Activated CD4-positive, alpha-beta T cell treated with anti-CD3 and anti-CD28 coated beads for 1 hour (primary cell): ENCODE measurements at regions not wholly inside any gene's neighbourhood (a gene's known extent, or its start where the extent isn't known, plus 50 kb on each side); places are given as distances from the start of the nearest gene placed in this dataset.

Experiments
- DNase-seq: peaks from one replicate; pipeline ENCODE4 v3.0.0-alpha.2; 2020

- no peak for DNase-seq
These were observed 50.8 kb upstream of the NAV2 start for GRCh38 chr11:19661827-19662226.

GRCh38 chr11:19660076-19660475 lies 52.6 kb upstream of the NAV2 start:
- no peak for DNase-seq

GRCh38 chr11:19659529-19659928 lies 53.1 kb upstream of the NAV2 start:
- no peak for DNase-seq

- DNase-seq: no peak
These were observed 54.3 kb upstream of the NAV2 start for GRCh38 chr11:19658344-19658743.

- DNase-seq: no peak
These were observed 56.5 kb upstream of the NAV2 start for GRCh38 chr11:19656140-19656541.

GRCh38 chr11:19652623-19653375 lies 59.8 kb upstream of the NAV2 start:
- no peak for DNase-seq

GRCh38 chr11:19651653-19652052 lies 61.0 kb upstream of the NAV2 start:
- DNase-seq: no peak

GRCh38 chr11:19651028-19651427 lies 61.6 kb upstream of the NAV2 start:
- no peak for DNase-seq

GRCh38 chr11:19650467-19650866 lies 62.2 kb upstream of the NAV2 start:
- no peak for DNase-seq

- DNase-seq: no peak
These were observed 62.9 kb upstream of the NAV2 start for GRCh38 chr11:19649751-19650150.

- DNase-seq: no peak
These were observed 64.3 kb upstream of the NAV2 start for GRCh38 chr11:19648321-19648720.

- DNase-seq: no peak
These were observed 64.8 kb upstream of the NAV2 start for GRCh38 chr11:19647816-19648215.

GRCh38 chr11:19646921-19647320 lies 65.7 kb upstream of the NAV2 start:
- no peak for DNase-seq

- no peak for DNase-seq
These were observed 66.3 kb upstream of the NAV2 start for GRCh38 chr11:19646308-19646707.

- DNase-seq: no peak
These were observed 68.3 kb upstream of the NAV2 start for GRCh38 chr11:19644316-19644715.

- DNase-seq: no peak
These were observed 70.2 kb upstream of the NAV2 start for GRCh38 chr11:19642185-19643158.

GRCh38 chr11:19639603-19640105 lies 73.0 kb upstream of the NAV2 start:
- no peak for DNase-seq

- no peak for DNase-seq
These were observed 77.3 kb upstream of the NAV2 start for GRCh38 chr11:19635332-19635731.

- no peak for DNase-seq
These were observed 79.4 kb upstream of the NAV2 start for GRCh38 chr11:19633276-19633675.

- DNase-seq: no peak
These were observed 80.2 kb upstream of the NAV2 start for GRCh38 chr11:19632499-19632834.

GRCh38 chr11:19631712-19632498 lies 80.7 kb upstream of the NAV2 start:
- DNase-seq: no peak

GRCh38 chr11:19628018-19628417 lies 84.6 kb upstream of the NAV2 start:
- no peak for DNase-seq

- no peak for DNase-seq
These were observed 85.1 kb upstream of the NAV2 start for GRCh38 chr11:19627566-19627965.
